ENCODE measurements at regions not wholly inside any gene's neighbourhood (a gene's known extent, or its start where the extent isn't known, plus 50 kb on each side); places are given as distances from the start of the nearest gene placed in this dataset.

GRCh38 chr7:54060643-54061042, 481.5 kb upstream of the VSTM2A start:
- POLR2A ChIA-PET, result no interaction called here
- no peaks in the 10 kb centered on the region for H3K4me1 Mint-ChIP-seq
- intact Hi-C loops (cut with micrococcal nuclease), result no loop called here
- no peak overlapping the region for H3K4me3 Mint-ChIP-seq
- H3K36me3 Mint-ChIP-seq (ENCODE audit: low read depth), result no peaks in the 10 kb centered on the region
- H3K9me3 Mint-ChIP-seq, result peaks cover 10% of the 10 kb centered on the region
- TF ChIP-seq CTCF (IDR thresholded peaks at IDR 0.05), result no peak
- no peak for ATAC-seq (ENCODE audit: low read depth)
- no peaks in the 10 kb centered on the region for H3K27me3 Mint-ChIP-seq
- no peak for DNase-seq
- H3K27ac Mint-ChIP-seq, result no peak overlapping the region
- CTCF ChIA-PET, result no interaction called here

GRCh38 chr7:54066643-54067042, 475.5 kb upstream of the VSTM2A start:
- CTCF ChIA-PET, result no interaction called here
- ATAC-seq (ENCODE audit: low read depth), result no peak
- no peak overlapping the region for H3K27ac Mint-ChIP-seq
- intact Hi-C loops (cut with micrococcal nuclease), result no loop called here
- POLR2A ChIA-PET, result no interaction called here
- no peak for DNase-seq
- H3K27me3 Mint-ChIP-seq, result no peaks in the 10 kb centered on the region
- peaks cover 6% of the 10 kb centered on the region for H3K9me3 Mint-ChIP-seq
- TF ChIP-seq CTCF (IDR thresholded peaks at IDR 0.05), result no peak
- H3K4me1 Mint-ChIP-seq, result no peaks in the 10 kb centered on the region
- H3K4me3 Mint-ChIP-seq, result no peak overlapping the region
- H3K36me3 Mint-ChIP-seq (ENCODE audit: low read depth), result no peaks in the 10 kb centered on the region

GRCh38 chr7:54069843-54070242, 472.3 kb upstream of the VSTM2A start:
- Mint-ChIP-seq H3K27ac (no peak overlapping the region), H3K4me3 (no peak overlapping the region), H3K4me1 (no peaks in the 10 kb centered on the region), H3K9me3 (peaks cover 6% of the 10 kb centered on the region), H3K36me3 (ENCODE audit: low read depth) (no peaks in the 10 kb centered on the region), H3K27me3 (no peaks in the 10 kb centered on the region)
- intact Hi-C loops (cut with micrococcal nuclease), result loop anchor here (10.0 kb wide), 1 partner anchor 125 kb away; no protein-coding TSS in a partner anchor
- ATAC-seq (ENCODE audit: low read depth), result no peak
- POLR2A ChIA-PET, result no interaction called here
- TF ChIP-seq CTCF (IDR thresholded peaks at IDR 0.05), result no peak
- DNase-seq, result no peak
- CTCF ChIA-PET, result no interaction called here

- Mint-ChIP-seq H3K36me3 (ENCODE audit: low read depth) (no peaks in the 10 kb centered on the region), H3K27ac (no peak overlapping the region), H3K4me1 (no peaks in the 10 kb centered on the region), H3K4me3 (no peak overlapping the region), H3K9me3 (peaks cover 6% of the 10 kb centered on the region), H3K27me3 (no peaks in the 10 kb centered on the region)
- ChIA-PET POLR2A (no interaction called here), CTCF (no interaction called here)
- no peak for TF ChIP-seq CTCF (IDR thresholded peaks at IDR 0.05)
- no peak for ATAC-seq (ENCODE audit: low read depth)
- intact Hi-C loops (cut with micrococcal nuclease), result loop anchor here (10.0 kb wide), 1 partner anchor 122 kb away; no protein-coding TSS in a partner anchor
- no peak for DNase-seq
Measured at GRCh38 chr7:54072710-54073109, 469.5 kb upstream of the VSTM2A start.

- POLR2A ChIA-PET, result no interaction called here
- TF ChIP-seq CTCF (IDR thresholded peaks at IDR 0.05), result no peak
- no peaks in the 10 kb centered on the region for H3K4me1 Mint-ChIP-seq
- H3K27ac Mint-ChIP-seq, result no peak overlapping the region
- no peak for ATAC-seq (ENCODE audit: low read depth)
- no peak overlapping the region for H3K4me3 Mint-ChIP-seq
- peaks cover 3% of the 10 kb centered on the region for H3K9me3 Mint-ChIP-seq
- H3K36me3 Mint-ChIP-seq (ENCODE audit: low read depth), result no peaks in the 10 kb centered on the region
- intact Hi-C loops (cut with micrococcal nuclease), result loop anchor here (10.0 kb wide), 1 partner anchor 118 kb away; no protein-coding TSS in a partner anchor
- CTCF ChIA-PET, result no interaction called here
- no peak for DNase-seq
- H3K27me3 Mint-ChIP-seq, result no peaks in the 10 kb centered on the region
Measured at GRCh38 chr7:54076616-54077015, 465.6 kb upstream of the VSTM2A start.

Measured in activated B cell treated with CpG ODN at 0.5 μM for 24 hours (primary cell).